Natural killer cell (primary cell): ENCODE measurements at regions not wholly inside any gene's neighbourhood (a gene's known extent, or its start where the extent isn't known, plus 50 kb on each side); places are given as distances from the start of the nearest gene placed in this dataset.

Experiments
- ATAC-seq, 3 donors: fragments of 150-1000 bp in 2 of 3; fragments of 200-7000 bp in 1 of 3; cut with Tn5 transposase; 1 replicate in 1 of 3; 2 replicates in 2 of 3; pipeline ENCODE4 v1.10.0; 2021; ENCODE audit warnings: mild to moderate bottlenecking in 2 of 3, moderate library complexity in 2 of 3
- DNase-seq, 2 donors: peaks; one replicate each; pipeline versions ENCODE4 v3.0.0 to v3.0.0-alpha.2; 2013 to 2021; ENCODE audit warnings: mixed read lengths in 1 of 2
- H3K27ac ChIP-seq: one replicate; pipeline ENCODE4 v1.5.1; 2013; ENCODE audit warnings: mild to moderate bottlenecking, low read length
- H3K27me3 ChIP-seq: one replicate; pipeline ENCODE4 v1.6.1; 2013; ENCODE audit warnings: low read length; ENCODE audit not compliant: control insufficient read depth, insufficient read depth
- H3K36me3 ChIP-seq: one replicate; pipeline ENCODE4 v1.6.1; 2013; ENCODE audit warnings: low read length; ENCODE audit not compliant: control insufficient read depth, insufficient read depth
- H3K4me1 ChIP-seq: one replicate; pipeline ENCODE4 v1.6.1; 2013; ENCODE audit warnings: low read length; ENCODE audit not compliant: control insufficient read depth, insufficient read depth
- H3K4me3 ChIP-seq: one replicate; pipeline ENCODE4 v1.5.1; 2013; ENCODE audit warnings: low read length
- H3K9me3 ChIP-seq: one replicate; pipeline ENCODE4 v1.6.1; 2013; ENCODE audit warnings: low read length; ENCODE audit not compliant: control insufficient read depth, insufficient read depth
- H3K27ac Mint-ChIP-seq, 2 donors: one replicate each; pipeline ENCODE4 v1.8.0; 2022; ENCODE audit warnings: mild to moderate bottlenecking in 2 of 2, mixed read lengths in 2 of 2, moderate library complexity in 1 of 2
- H3K27me3 Mint-ChIP-seq, 2 donors: one replicate each; pipeline ENCODE4 v1.8.0; 2022; ENCODE audit warnings: low read depth in 2 of 2, mixed read lengths in 2 of 2
- H3K36me3 Mint-ChIP-seq: one replicate; pipeline ENCODE4 v1.8.0; 2022; ENCODE audit warnings: mixed read lengths
- H3K4me1 Mint-ChIP-seq, 2 donors: one replicate each; pipeline ENCODE4 v1.8.0; 2022; ENCODE audit warnings: mixed read lengths in 2 of 2
- H3K4me3 Mint-ChIP-seq: one replicate; pipeline ENCODE4 v1.8.0; 2022; ENCODE audit warnings: mild to moderate bottlenecking, moderate library complexity, mixed read lengths
- H3K9me3 Mint-ChIP-seq, 2 donors: one replicate each; pipeline ENCODE4 v1.8.0; 2022; ENCODE audit warnings: mixed read lengths in 2 of 2
- WGBS: methylation state at CpG from one replicate; pipeline ENCODE4 v1.1.7; 2013; ENCODE audit warnings: missing lambda C conversion rate; ENCODE audit not compliant: insufficient coverage; 5-methylcytosine and 5-hydroxymethylcytosine counted together
- intact Hi-C: fragments of 100-400 bp; cut with micrococcal nuclease; formaldehyde crosslinking; loops from one replicate; pipeline ENCODE4 v1.14.2; 2022
- TF ChIP-seq, protein P1 (sequence below): fragments of 200-600 bp; IDR thresholded peaks from one replicate; pipeline ENCODE4 v1.8.0; 2022; ENCODE audit warnings: antibody characterized with exemption

DNA sequence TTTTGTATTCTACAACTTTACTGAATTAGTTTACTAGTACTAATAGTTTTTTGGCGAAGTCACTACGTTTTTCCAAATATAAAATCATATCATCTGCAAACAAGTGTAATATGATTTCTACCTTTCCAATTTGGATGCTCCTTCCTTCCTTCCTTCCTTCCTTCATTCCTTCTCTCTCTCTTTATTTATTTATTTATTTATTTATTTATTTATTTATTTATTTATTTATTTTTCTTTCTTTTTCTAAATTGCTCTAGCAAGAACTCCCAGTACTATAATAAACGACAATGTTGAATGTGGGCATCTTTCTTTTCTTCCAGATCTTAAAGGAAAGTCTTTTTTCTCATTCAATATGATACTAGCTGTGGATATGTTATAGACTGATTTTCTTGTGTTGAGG, 656.0 kb upstream of the LUZP2 start:
- H3K9me3 Mint-ChIP-seq, result peaks cover 2 to 5% of the 10 kb centered on the region in 2 donors
- DNase-seq (no peak), ATAC-seq (no peak)
- no CpG with 5 or more reads among the region's 3 CpGs for WGBS
- H3K27me3 Mint-ChIP-seq, result no peaks in the 10 kb centered on the region
- peaks cover 0 to 4% of the 10 kb centered on the region in 2 donors for H3K4me1 Mint-ChIP-seq
- H3K4me1 ChIP-seq, result no peaks in the 10 kb centered on the region
- H3K4me3 ChIP-seq, result no peak overlapping the region
- H3K9me3 ChIP-seq, result no peaks in the 10 kb centered on the region
- no peaks in the 10 kb centered on the region for H3K36me3 Mint-ChIP-seq
- intact Hi-C loops, result no loop called here
- TF ChIP-seq, protein P1, sequence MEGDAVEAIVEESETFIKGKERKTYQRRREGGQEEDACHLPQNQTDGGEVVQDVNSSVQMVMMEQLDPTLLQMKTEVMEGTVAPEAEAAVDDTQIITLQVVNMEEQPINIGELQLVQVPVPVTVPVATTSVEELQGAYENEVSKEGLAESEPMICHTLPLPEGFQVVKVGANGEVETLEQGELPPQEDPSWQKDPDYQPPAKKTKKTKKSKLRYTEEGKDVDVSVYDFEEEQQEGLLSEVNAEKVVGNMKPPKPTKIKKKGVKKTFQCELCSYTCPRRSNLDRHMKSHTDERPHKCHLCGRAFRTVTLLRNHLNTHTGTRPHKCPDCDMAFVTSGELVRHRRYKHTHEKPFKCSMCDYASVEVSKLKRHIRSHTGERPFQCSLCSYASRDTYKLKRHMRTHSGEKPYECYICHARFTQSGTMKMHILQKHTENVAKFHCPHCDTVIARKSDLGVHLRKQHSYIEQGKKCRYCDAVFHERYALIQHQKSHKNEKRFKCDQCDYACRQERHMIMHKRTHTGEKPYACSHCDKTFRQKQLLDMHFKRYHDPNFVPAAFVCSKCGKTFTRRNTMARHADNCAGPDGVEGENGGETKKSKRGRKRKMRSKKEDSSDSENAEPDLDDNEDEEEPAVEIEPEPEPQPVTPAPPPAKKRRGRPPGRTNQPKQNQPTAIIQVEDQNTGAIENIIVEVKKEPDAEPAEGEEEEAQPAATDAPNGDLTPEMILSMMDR, result no peak
- no peak overlapping the region for H3K27ac Mint-ChIP-seq
- H3K36me3 ChIP-seq, result no peaks in the 10 kb centered on the region
- no peak overlapping the region for H3K4me3 Mint-ChIP-seq
- no peak overlapping the region for H3K27ac ChIP-seq
- no peaks in the 10 kb centered on the region for H3K27me3 ChIP-seq

DNA sequence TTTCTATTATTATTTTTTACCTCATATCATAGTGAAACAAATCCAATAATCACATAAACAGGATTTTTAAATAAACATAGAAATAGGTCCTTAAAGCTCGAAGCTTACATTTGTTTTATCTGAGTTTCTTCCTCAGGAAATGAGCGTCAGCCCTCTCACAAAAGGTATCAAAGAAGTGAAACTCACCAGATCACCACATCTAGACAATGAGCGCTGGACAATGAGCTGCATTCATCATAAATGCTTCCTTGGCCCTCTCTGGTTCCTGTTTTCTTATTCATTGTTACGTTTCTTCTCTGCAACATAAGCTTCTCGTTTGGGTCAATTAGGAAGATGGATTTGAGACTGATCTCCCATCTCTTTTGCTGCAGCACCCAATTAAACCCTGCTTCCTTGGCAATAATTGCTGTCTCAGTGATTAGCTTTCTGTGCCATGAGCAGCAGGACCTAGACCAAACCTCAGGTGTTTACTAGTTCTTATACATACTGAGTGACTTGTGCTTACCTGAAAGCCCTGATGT, 649.9 kb upstream of the LUZP2 start:
- Mint-ChIP-seq H3K36me3 (no peaks in the 10 kb centered on the region), H3K4me1 (peaks cover 0 to 7% of the 10 kb centered on the region in 2 donors), H3K27ac (no peak overlapping the region), H3K9me3 (peaks cover 2 to 5% of the 10 kb centered on the region in 2 donors), H3K27me3 (no peaks in the 10 kb centered on the region), H3K4me3 (no peak overlapping the region)
- WGBS, result 35% methylated on average over 5 of the region's 5 CpGs
- Histone ChIP-seq H3K27ac (no peak overlapping the region), H3K27me3 (no peaks in the 10 kb centered on the region), H3K9me3 (no peaks in the 10 kb centered on the region), H3K4me3 (no peak overlapping the region), H3K36me3 (no peaks in the 10 kb centered on the region), H3K4me1 (no peaks in the 10 kb centered on the region)
- DNase-seq, result no peak
- ATAC-seq, result no peak
- intact Hi-C loops, result no loop called here
- TF ChIP-seq, protein P1, result no peak

DNA sequence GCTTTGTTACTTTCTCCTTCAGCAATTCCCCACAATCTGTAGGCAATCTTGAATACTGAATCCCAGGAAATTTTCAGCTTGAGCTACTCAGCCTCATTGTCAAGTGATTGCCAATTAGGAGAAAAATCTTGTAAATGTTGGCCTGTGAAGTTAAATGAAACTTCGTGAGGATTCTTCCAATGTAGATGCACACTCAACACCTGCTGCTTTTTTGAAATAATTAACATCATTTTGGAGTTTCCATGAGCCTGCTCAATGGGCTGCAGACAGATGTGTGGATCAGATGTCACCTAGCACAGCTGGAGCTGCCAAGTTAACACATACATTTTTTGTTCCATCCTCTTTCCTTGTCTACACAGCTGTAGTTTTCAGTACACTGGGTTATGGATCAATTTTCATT, 645.6 kb upstream of the LUZP2 start:
- H3K9me3 Mint-ChIP-seq, result peaks cover 0 to 2% of the 10 kb centered on the region in 2 donors
- no peak overlapping the region for H3K27ac Mint-ChIP-seq
- ATAC-seq (no peak), DNase-seq (no peak)
- no peaks in the 10 kb centered on the region for H3K36me3 ChIP-seq
- H3K27ac ChIP-seq, result no peak overlapping the region
- H3K4me1 Mint-ChIP-seq, result peaks cover 0 to 7% of the 10 kb centered on the region in 2 donors
- no peak overlapping the region for H3K4me3 Mint-ChIP-seq
- intact Hi-C loops, result no loop called here
- no peaks in the 10 kb centered on the region for H3K9me3 ChIP-seq
- TF ChIP-seq, protein P1, result no peak
- no peaks in the 10 kb centered on the region for H3K27me3 ChIP-seq
- no peak overlapping the region for H3K4me3 ChIP-seq
- H3K36me3 Mint-ChIP-seq, result no peaks in the 10 kb centered on the region
- 100% methylated on average over 1 of the region's 1 CpG for WGBS
- no peaks in the 10 kb centered on the region for H3K27me3 Mint-ChIP-seq
- no peaks in the 10 kb centered on the region for H3K4me1 ChIP-seq

DNA sequence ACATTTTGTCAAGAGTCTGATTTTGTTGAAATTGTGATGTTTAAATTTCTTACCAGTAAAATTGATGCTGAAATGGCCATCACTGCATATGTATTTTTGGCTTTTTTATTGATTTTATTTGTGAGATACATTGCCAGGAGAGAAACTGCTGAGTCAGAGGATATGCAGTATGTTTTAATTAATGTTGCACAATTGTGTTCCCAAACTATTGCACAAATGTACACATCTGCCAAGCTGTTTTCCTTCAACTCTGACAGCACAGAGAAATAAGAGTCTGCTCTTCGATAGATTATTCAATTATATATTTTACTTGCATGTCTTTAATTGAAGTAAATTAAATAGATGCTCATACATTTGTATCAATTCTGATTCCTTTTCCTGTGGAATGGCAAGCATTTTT, 640.2 kb upstream of the LUZP2 start:
- no CpG with 5 or more reads among the region's 1 CpG for WGBS
- Histone ChIP-seq H3K36me3 (no peaks in the 10 kb centered on the region), H3K9me3 (no peaks in the 10 kb centered on the region), H3K27me3 (no peaks in the 10 kb centered on the region), H3K27ac (no peak overlapping the region), H3K4me3 (no peak overlapping the region), H3K4me1 (no peaks in the 10 kb centered on the region)
- intact Hi-C loops, result no loop called here
- no peak for DNase-seq
- H3K36me3 Mint-ChIP-seq, result no peaks in the 10 kb centered on the region
- H3K4me3 Mint-ChIP-seq, result no peak overlapping the region
- no peak for ATAC-seq
- no peaks in the 10 kb centered on the region for H3K9me3 Mint-ChIP-seq
- TF ChIP-seq, protein P1, result no peak
- no peaks in the 10 kb centered on the region for H3K4me1 Mint-ChIP-seq
- H3K27ac Mint-ChIP-seq, result no peak overlapping the region
- no peaks in the 10 kb centered on the region for H3K27me3 Mint-ChIP-seq
